ENCODE measurements at regions not wholly inside any gene's neighbourhood (a gene's known extent, or its start where the extent isn't known, plus 50 kb on each side); places are given as distances from the start of the nearest gene placed in this dataset.

DNA sequence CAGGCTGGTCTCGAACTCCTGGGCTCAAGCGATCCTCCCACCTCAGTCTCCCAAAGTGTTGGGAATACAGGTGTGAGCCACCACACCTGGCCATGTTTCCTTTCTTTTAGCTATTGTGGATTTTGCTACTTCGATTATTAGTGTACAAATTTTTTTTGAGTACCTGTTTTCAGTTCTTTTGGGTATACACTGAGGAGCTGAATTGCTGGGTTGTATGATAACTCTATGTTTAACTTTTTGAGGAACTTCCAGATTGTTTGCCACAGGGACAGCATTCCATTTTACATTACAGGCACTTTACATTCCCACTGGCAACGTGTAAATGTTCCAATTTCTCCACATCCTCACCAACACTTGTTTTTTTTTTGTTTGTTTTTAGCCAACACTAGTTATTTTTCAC is 198.1 kb upstream of the TBX3 start:
- Histone ChIP-seq H4K8ac (ENCODE audit: extremely low read depth, insufficient read depth, low read length) (no peak overlapping the region), H2BK20ac (ENCODE audit: low read length) (no peak overlapping the region)
- WGBS, 2 experiments (ENCODE audit: extremely low coverage in 1 of 2, insufficient coverage in 1 of 2, insufficient read length in 1 of 2, insufficient replicate concordance in 2 of 2, low coverage in 1 of 2, low lambda C conversion rate in 2 of 2, missing lambda C conversion rate in 1 of 2), result 89% methylated on average over 4 of the region's 4 CpGs; no CpG with 5 or more reads in 1 of the 2 experiments
- TF ChIP-seq POU5F1 (IDR thresholded peaks at IDR 0.05; ENCODE audit: low read depth, low read length) (no peak), TEAD4 (IDR thresholded peaks at IDR 0.05; ENCODE audit: low read depth, low read length) (no peak), GTF2F1 (IDR thresholded peaks at IDR 0.05; ENCODE audit: borderline replicate concordance, low read depth, low read length) (no peak), TCF12 (IDR thresholded peaks at IDR 0.05; ENCODE audit: low read depth, low read length) (no peak), SP2 (IDR thresholded peaks at IDR 0.05; ENCODE audit: low read length) (no peak), NRF1 (IDR thresholded peaks at IDR 0.05; ENCODE audit: low read depth, low read length) (no peak), KDM4A (IDR thresholded peaks at IDR 0.05; ENCODE audit: low read depth, low read length, severe bottlenecking) (no peak), SIX5 (IDR thresholded peaks at IDR 0.05; ENCODE audit: low read depth, low read length) (no peak), SP1 (IDR thresholded peaks at IDR 0.05; ENCODE audit: low read depth, low read length) (no peak), PHF8 (conservative IDR thresholded peaks at IDR 0.05; ENCODE audit: low read depth, low read length) (no peak), RFX5 (IDR thresholded peaks at IDR 0.05; ENCODE audit: borderline replicate concordance, low read depth, low read length) (no peak), CREB1 (IDR thresholded peaks at IDR 0.05) (no peak), CTBP2 (IDR thresholded peaks at IDR 0.05; ENCODE audit: borderline replicate concordance, insufficient read depth, insufficient read length, low read length) (no peak)
- TF ChIP-seq, protein P1, sequence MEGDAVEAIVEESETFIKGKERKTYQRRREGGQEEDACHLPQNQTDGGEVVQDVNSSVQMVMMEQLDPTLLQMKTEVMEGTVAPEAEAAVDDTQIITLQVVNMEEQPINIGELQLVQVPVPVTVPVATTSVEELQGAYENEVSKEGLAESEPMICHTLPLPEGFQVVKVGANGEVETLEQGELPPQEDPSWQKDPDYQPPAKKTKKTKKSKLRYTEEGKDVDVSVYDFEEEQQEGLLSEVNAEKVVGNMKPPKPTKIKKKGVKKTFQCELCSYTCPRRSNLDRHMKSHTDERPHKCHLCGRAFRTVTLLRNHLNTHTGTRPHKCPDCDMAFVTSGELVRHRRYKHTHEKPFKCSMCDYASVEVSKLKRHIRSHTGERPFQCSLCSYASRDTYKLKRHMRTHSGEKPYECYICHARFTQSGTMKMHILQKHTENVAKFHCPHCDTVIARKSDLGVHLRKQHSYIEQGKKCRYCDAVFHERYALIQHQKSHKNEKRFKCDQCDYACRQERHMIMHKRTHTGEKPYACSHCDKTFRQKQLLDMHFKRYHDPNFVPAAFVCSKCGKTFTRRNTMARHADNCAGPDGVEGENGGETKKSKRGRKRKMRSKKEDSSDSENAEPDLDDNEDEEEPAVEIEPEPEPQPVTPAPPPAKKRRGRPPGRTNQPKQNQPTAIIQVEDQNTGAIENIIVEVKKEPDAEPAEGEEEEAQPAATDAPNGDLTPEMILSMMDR (IDR thresholded peaks at IDR 0.05; ENCODE audit: control extremely low read depth in 1 of 3, insufficient read depth in 1 of 3, low read depth in 1 of 3, low read length in 3 of 3), result no peak

More for the DNA sequence above, 198.1 kb upstream of the TBX3 start:
- Histone ChIP-seq H3K27me3 (replicated peaks in 1 of 4; ENCODE audit: control insufficient read depth in 3 of 4, extremely low read depth in 1 of 4, insufficient read depth in 3 of 4, low read length in 3 of 4) (no peaks in the 10 kb centered on the region), H3K4me3 (ENCODE audit: extremely low read depth in 1 of 4, insufficient read depth in 2 of 4, low read depth in 3 of 4, low read length in 4 of 4) (no peak overlapping the region), H2AFZ (ENCODE audit: low read length) (no peak overlapping the region), H3K79me1 (ENCODE audit: low read depth, low read length) (no peaks in the 10 kb centered on the region), H3K9ac (replicated peaks in 1 of 4; ENCODE audit: extremely low read depth in 1 of 4, low read depth in 3 of 4, low read length in 3 of 4) (no peak overlapping the region), H3K18ac (ENCODE audit: extremely low read depth, low read length) (no peak overlapping the region), H4K20me1 (replicated peaks in 1 of 2; ENCODE audit: control insufficient read depth in 1 of 2, insufficient read depth in 2 of 2, low read length in 2 of 2) (no peaks in the 10 kb centered on the region), H2BK5ac (ENCODE audit: low read depth, low read length) (no peak overlapping the region), H3K4me2 (ENCODE audit: insufficient read depth in 1 of 2, low read depth in 2 of 2, low read length in 2 of 2) (no peak overlapping the region), H3K23me2 (ENCODE audit: low read depth, low read length) (no peaks in the 10 kb centered on the region), H4K91ac (replicated peaks; ENCODE audit: insufficient read length, low read length) (no peak overlapping the region), H3K36me3 (ENCODE audit: control insufficient read depth in 2 of 4, insufficient read depth in 4 of 4, low read length in 3 of 4) (no peaks in the 10 kb centered on the region), H3K9me3 (ENCODE audit: insufficient read depth in 2 of 2, low read depth in 1 of 2, low read length in 1 of 2) (no peaks in the 10 kb centered on the region), H3K4ac (replicated peaks; ENCODE audit: insufficient read length, low read depth, low read length) (no peak overlapping the region), H3K56ac (replicated peaks; ENCODE audit: insufficient read length, low read depth, low read length) (no peak overlapping the region), H3K27ac (ENCODE audit: low read depth, low read length) (no peak overlapping the region), H3K23ac (ENCODE audit: insufficient read length) (no peak overlapping the region), H2BK15ac (ENCODE audit: low read length) (no peak overlapping the region), H3K79me2 (ENCODE audit: control insufficient read depth in 1 of 2, insufficient read depth in 2 of 2, low read length in 2 of 2) (no peaks in the 10 kb centered on the region), H3K4me1 (replicated peaks in 1 of 4; ENCODE audit: control insufficient read depth in 3 of 4, insufficient read depth in 4 of 4, low read length in 3 of 4) (no peaks in the 10 kb centered on the region), H2BK12ac (ENCODE audit: low read depth, low read length) (no peak overlapping the region), H4K5ac (ENCODE audit: insufficient read length, low read depth, low read length) (no peak overlapping the region), H2BK120ac (replicated peaks; ENCODE audit: low read depth, low read length) (no peak overlapping the region), H3K14ac (ENCODE audit: insufficient read length) (no peak overlapping the region), H2AK5ac (ENCODE audit: low read depth, low read length) (no peak overlapping the region)
- POLR2A ChIA-PET (ENCODE audit: partially characterized antibody), result no interaction called here
- no peak for FAIRE-seq
- CTCF ChIA-PET (ENCODE audit: partially characterized antibody), result interaction anchor here (1.6 kb wide), 1 partner anchor 11 kb away, joined by 6 read pairs; no protein-coding TSS in a partner anchor
- DNase-seq (ENCODE audit: low read depth in 1 of 2, low spot score in 2 of 2), result no peak

All from H1 (cell line).